ENCODE measurements at regions not wholly inside any gene's neighbourhood (a gene's known extent, or its start where the extent isn't known, plus 50 kb on each side); places are given as distances from the start of the nearest gene placed in this dataset.

DNA sequence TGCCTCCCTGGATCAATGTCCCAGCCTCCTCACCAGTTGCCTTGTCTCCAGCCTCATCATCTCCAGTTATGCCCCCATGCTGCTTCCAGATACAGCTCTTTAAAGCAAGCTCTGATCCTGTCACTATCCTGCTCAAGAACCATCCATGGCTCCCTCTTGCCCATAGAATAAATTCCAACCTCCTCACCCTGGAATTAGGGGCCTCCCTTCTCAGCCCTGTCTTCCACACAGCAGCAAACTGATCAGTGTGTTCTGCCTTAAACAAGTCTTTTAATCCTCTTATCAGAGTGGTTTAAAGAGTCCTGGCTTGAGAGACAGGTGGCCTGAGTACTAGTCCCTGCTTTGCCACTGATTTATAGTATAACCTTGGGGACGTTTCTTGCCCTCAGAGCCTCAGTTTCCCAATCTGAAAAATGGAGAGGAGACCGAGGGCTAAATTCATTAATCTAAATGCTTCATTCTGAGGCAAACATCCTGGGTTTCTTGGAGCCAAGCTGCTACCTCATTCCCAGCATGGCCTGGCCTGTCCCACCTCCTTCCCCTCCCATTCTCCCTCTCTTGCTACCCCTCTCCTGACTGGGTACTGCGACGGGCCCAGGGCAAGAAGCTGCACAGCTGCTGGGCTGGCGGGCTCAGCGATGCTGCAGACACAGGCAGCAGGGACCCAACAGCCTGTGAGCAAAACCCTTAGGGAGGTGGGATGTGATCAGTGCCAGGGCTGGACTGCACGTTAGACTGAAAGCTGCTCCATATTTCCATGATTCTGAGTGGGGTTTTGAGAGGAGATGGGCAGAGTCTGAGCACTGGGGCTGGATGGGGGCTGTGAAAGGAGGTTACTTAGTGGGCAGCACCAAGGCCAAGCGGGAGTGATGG lies 221.4 kb downstream of the PTPRU start:
- Histone ChIP-seq H3K27me3 (no peaks in the 10 kb centered on the region), H3K4me3 (no peak overlapping the region), H3K4me2 (no peak overlapping the region), H3K79me2 (ENCODE audit: low read depth) (no peaks in the 10 kb centered on the region), H4K20me1 (ENCODE audit: low read depth) (no peaks in the 10 kb centered on the region), H3K4me1 (peaks cover 7% of the 10 kb centered on the region), H3K27ac (no peak overlapping the region), H3K9me3 (ENCODE audit: low read depth) (no peaks in the 10 kb centered on the region), H3K36me3 (no peaks in the 10 kb centered on the region), H2AFZ (replicated peaks) (no peak overlapping the region), H3K9ac (no peak overlapping the region), H3F3A (ENCODE audit: low read depth) (no peaks in the 10 kb centered on the region)
- TF ChIP-seq EZH2 (IDR thresholded peaks at IDR 0.05) (no peak), EZH2phosphoT487 (IDR thresholded peaks at IDR 0.05) (no peak)
- TF ChIP-seq, protein P1, sequence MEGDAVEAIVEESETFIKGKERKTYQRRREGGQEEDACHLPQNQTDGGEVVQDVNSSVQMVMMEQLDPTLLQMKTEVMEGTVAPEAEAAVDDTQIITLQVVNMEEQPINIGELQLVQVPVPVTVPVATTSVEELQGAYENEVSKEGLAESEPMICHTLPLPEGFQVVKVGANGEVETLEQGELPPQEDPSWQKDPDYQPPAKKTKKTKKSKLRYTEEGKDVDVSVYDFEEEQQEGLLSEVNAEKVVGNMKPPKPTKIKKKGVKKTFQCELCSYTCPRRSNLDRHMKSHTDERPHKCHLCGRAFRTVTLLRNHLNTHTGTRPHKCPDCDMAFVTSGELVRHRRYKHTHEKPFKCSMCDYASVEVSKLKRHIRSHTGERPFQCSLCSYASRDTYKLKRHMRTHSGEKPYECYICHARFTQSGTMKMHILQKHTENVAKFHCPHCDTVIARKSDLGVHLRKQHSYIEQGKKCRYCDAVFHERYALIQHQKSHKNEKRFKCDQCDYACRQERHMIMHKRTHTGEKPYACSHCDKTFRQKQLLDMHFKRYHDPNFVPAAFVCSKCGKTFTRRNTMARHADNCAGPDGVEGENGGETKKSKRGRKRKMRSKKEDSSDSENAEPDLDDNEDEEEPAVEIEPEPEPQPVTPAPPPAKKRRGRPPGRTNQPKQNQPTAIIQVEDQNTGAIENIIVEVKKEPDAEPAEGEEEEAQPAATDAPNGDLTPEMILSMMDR (IDR thresholded peaks at IDR 0.05), result no peak
- Mint-ChIP-seq H3K36me3 (no peaks in the 10 kb centered on the region), H3K4me1 (peaks cover 22% of the 10 kb centered on the region), H3K4me3 (no peak overlapping the region), H3K27me3 (ENCODE audit: insufficient read depth, low read depth) (peaks cover 26% of the 10 kb centered on the region), H3K27ac (no peak overlapping the region), H3K9me3 (peaks cover 4% of the 10 kb centered on the region)
- DNase-seq (ENCODE audit: low spot score), result no peak

DNA sequence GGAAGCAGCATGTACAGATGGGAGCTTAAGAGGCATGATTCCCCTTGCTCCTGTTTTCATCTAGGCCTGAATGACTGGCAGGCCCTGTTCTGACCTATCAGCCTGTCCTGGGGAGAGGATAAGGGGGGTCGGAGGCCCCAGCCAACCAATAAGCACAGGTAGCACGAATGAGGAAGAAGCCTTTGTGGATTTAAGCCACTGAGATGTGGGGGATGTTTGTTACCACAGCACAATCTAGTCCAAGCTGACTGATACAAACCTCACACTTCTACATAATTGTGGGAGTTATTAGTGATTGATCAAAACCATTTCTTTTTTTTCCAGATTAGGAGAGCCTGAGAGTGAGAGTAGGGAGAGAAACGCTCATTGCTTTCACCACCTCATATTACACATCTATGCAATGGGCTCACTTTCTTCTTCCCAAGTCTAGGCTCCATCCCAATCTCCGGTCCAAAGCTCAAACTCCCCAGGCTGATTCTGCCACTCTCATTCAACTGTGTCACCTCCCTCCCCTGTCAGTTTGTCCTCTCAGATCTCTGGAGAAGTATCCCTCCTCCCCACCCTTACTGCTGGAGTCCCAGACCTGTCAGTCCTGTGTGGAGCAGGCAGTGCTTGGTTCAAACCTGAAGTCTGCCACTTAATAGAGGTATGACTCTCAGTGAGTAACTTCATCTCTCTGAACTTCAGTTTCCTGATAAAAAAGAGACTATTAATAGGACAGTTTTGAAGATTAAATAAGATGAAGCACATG lies 220.5 kb downstream of the PTPRU start:
- Histone ChIP-seq H3K4me2 (no peak overlapping the region), H3F3A (ENCODE audit: low read depth) (no peaks in the 10 kb centered on the region), H4K20me1 (ENCODE audit: low read depth) (no peaks in the 10 kb centered on the region), H3K4me1 (peaks cover 10% of the 10 kb centered on the region), H3K9ac (no peak overlapping the region), H3K27me3 (no peaks in the 10 kb centered on the region), H3K9me3 (ENCODE audit: low read depth) (no peaks in the 10 kb centered on the region), H3K27ac (no peak overlapping the region), H3K79me2 (ENCODE audit: low read depth) (no peaks in the 10 kb centered on the region), H3K36me3 (no peaks in the 10 kb centered on the region), H3K4me3 (no peak overlapping the region), H2AFZ (replicated peaks) (no peak overlapping the region)
- H3K4me1 Mint-ChIP-seq, result peaks cover 23% of the 10 kb centered on the region
- H3K36me3 Mint-ChIP-seq, result no peaks in the 10 kb centered on the region
- no peak overlapping the region for H3K4me3 Mint-ChIP-seq
- no peak for TF ChIP-seq EZH2phosphoT487 (IDR thresholded peaks at IDR 0.05)
- no peak for TF ChIP-seq EZH2 (IDR thresholded peaks at IDR 0.05)
- TF ChIP-seq, protein P1 (IDR thresholded peaks at IDR 0.05), result no peak
- DNase-seq (ENCODE audit: low spot score), result no peak
- H3K27me3 Mint-ChIP-seq (ENCODE audit: insufficient read depth, low read depth), result peaks cover 26% of the 10 kb centered on the region
- H3K9me3 Mint-ChIP-seq, result peaks cover 4% of the 10 kb centered on the region
- no peak overlapping the region for H3K27ac Mint-ChIP-seq

DNA sequence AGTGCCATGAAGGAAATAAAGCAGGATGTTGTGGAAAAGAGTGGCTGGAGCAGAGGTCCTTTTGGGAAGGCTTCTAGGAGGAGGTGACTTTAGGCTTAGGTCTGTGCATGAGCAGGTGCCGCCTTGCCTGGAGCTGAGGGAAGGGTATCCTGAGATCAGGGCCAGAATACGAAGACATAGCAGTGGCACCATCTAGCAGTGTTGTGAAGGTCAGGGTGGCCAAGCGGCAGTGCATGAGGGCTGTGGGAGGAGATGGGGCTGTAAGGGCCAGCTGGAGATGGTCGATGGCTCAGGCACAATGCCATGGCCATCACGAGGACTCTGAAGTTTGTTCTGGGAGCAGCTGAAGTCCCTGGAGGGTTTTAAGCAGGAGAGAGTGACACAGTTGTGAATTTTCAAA lies 219.5 kb downstream of the PTPRU start:
- Histone ChIP-seq H2AFZ (replicated peaks) (no peak overlapping the region), H3K4me1 (peaks cover 10% of the 10 kb centered on the region), H3K27me3 (no peaks in the 10 kb centered on the region), H3F3A (ENCODE audit: low read depth) (no peaks in the 10 kb centered on the region), H3K9ac (no peak overlapping the region), H3K27ac (no peak overlapping the region), H3K4me2 (no peak overlapping the region), H3K36me3 (no peaks in the 10 kb centered on the region), H4K20me1 (ENCODE audit: low read depth) (no peaks in the 10 kb centered on the region), H3K9me3 (ENCODE audit: low read depth) (no peaks in the 10 kb centered on the region), H3K4me3 (no peak overlapping the region), H3K79me2 (ENCODE audit: low read depth) (no peaks in the 10 kb centered on the region)
- Mint-ChIP-seq H3K4me1 (peaks cover 25% of the 10 kb centered on the region), H3K27me3 (ENCODE audit: insufficient read depth, low read depth) (peaks cover 30% of the 10 kb centered on the region), H3K9me3 (peaks cover 4% of the 10 kb centered on the region), H3K4me3 (no peak overlapping the region), H3K36me3 (no peaks in the 10 kb centered on the region), H3K27ac (peak overlapping the region; percentile 7)
- no peak for DNase-seq (ENCODE audit: low spot score)
- TF ChIP-seq EZH2phosphoT487 (IDR thresholded peaks at IDR 0.05) (no peak), EZH2 (IDR thresholded peaks at IDR 0.05) (no peak)
- TF ChIP-seq, protein P1 (IDR thresholded peaks at IDR 0.05), result no peak

Measured in neural progenitor cell (in vitro differentiated cells).